ENCODE measurements at regions not wholly inside any gene's neighbourhood (a gene's known extent, or its start where the extent isn't known, plus 50 kb on each side); places are given as distances from the start of the nearest gene placed in this dataset.

DNA sequence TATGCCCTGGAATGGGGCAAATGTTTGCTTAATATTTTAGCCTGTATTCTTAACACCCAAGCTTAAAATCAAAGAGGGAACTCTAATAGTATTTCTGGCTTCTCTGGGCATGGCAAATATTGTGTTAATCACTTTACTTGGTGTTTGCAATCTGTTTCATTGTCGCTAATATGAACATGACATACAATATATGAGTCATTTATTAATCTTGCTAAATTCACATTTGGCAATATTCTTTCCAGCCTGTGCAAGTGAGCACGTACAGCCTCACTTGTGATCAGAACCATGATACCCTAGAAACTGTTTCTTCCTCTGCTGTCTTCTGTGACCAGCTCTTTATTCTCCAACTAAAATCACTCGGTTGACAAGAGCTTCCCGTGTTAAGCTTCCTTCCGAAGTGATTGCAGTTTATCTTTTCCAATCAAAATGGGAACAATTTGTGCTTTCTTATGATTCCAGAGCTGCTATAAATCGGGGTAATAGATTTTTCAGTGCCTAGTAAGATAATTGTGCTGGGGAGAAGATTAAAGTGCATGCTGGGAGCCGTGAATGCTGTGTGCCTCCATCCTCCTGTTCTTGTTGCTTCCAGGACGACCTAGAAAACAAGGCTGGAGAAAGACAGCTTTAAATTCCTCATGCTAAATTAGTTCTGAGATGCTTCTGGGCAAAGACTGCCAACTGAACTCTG, 153.0 kb upstream of the TMTC4 start:
- H2AFZ ChIP-seq (ENCODE audit: low read depth, low read length, poor library complexity, severe bottlenecking) = no peak overlapping the region
- no peaks in the 10 kb centered on the region for H3K9me2 ChIP-seq (ENCODE audit: insufficient read depth)
- ATAC-seq (no peak), DNase-seq (ENCODE audit: low read depth, low spot score) (no peak)
- intact Hi-C loops (cut with micrococcal nuclease) = loop anchor here (5.0 kb wide), 1 partner anchor 105 kb away; no protein-coding TSS in a partner anchor
- no peaks in the 10 kb centered on the region for H3K36me3 ChIP-seq (ENCODE audit: control insufficient read depth in 1 of 2, insufficient read depth in 2 of 2, low read length in 2 of 2)
- peaks cover 65% of the 10 kb centered on the region for H3K27me3 ChIP-seq (ENCODE audit: insufficient read depth, low read length)
- TF ChIP-seq, protein P1, sequence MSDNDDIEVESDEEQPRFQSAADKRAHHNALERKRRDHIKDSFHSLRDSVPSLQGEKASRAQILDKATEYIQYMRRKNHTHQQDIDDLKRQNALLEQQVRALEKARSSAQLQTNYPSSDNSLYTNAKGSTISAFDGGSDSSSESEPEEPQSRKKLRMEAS (IDR thresholded peaks at IDR 0.05) = no peak
- TF ChIP-seq ZNF274 (IDR thresholded peaks at IDR 0.05; ENCODE audit: low read depth, low read length) = no peak
- TF ChIP-seq, protein P2, sequence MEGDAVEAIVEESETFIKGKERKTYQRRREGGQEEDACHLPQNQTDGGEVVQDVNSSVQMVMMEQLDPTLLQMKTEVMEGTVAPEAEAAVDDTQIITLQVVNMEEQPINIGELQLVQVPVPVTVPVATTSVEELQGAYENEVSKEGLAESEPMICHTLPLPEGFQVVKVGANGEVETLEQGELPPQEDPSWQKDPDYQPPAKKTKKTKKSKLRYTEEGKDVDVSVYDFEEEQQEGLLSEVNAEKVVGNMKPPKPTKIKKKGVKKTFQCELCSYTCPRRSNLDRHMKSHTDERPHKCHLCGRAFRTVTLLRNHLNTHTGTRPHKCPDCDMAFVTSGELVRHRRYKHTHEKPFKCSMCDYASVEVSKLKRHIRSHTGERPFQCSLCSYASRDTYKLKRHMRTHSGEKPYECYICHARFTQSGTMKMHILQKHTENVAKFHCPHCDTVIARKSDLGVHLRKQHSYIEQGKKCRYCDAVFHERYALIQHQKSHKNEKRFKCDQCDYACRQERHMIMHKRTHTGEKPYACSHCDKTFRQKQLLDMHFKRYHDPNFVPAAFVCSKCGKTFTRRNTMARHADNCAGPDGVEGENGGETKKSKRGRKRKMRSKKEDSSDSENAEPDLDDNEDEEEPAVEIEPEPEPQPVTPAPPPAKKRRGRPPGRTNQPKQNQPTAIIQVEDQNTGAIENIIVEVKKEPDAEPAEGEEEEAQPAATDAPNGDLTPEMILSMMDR (IDR thresholded peaks at IDR 0.05 in 2 of 3, conservative IDR thresholded peaks at IDR 0.05 in 1 of 3; ENCODE audit: borderline replicate concordance in 1 of 3, insufficient read depth in 1 of 3, low read depth in 2 of 3, low read length in 2 of 3) = no peak
- TF ChIP-seq ZFX (IDR thresholded peaks at IDR 0.05) = no peak
- H3K9ac ChIP-seq (ENCODE audit: low read length) = no peak overlapping the region
- ChIA-PET POLR2A (no interaction called here), CTCF (no interaction called here), RAD21 (ENCODE audit: low non-redundant PET in 1 of 2, low total read pairs in 2 of 2, uncharacterized antibody in 2 of 2, unreplicated experiment in 2 of 2) (no interaction called here)
- no peaks in the 10 kb centered on the region for H3K9me3 ChIP-seq (ENCODE audit: control insufficient read depth in 1 of 2, insufficient read depth in 1 of 2, low read depth in 1 of 2, low read length in 2 of 2)
- H3K4me1 ChIP-seq (ENCODE audit: control insufficient read depth in 1 of 2, insufficient read depth in 2 of 2, low read length in 2 of 2) = no peaks in the 10 kb centered on the region
- no TSS peak for BruUV-seq (replicated peaks)
- no peak overlapping the region for H3K27ac ChIP-seq (ENCODE audit: low read depth, low read length)
- H3K79me2 ChIP-seq (ENCODE audit: insufficient read depth, low read length) = no peaks in the 10 kb centered on the region
- no peak overlapping the region for H3K4me2 ChIP-seq (ENCODE audit: low read length)
- H3K4me3 ChIP-seq (replicated peaks in 1 of 2; ENCODE audit: low read depth in 1 of 2, low read length in 2 of 2) = no peak overlapping the region
- H4K20me1 ChIP-seq (ENCODE audit: insufficient read depth) = no peaks in the 10 kb centered on the region

DNA sequence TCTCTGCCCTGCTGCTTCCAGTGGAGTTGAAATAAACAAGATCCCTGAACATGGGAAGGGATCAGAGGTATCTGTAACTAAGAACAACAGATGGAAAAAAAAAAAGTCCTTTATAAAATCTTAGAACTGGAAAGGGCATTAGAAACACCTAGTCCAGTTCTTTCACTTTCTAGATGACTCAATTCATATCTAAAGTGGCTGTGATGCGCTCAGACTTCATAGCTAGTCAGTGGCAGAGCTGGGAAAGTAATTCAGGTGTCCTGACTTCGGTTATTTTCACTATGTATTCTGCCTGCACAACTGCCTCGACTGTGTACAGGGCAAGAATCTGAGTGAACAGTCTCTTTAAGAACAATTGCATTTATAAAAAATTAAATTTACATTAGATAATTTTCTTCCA, 151.8 kb upstream of the TMTC4 start:
- Histone ChIP-seq H3K27ac (ENCODE audit: low read depth, low read length) (no peak overlapping the region), H3K27me3 (ENCODE audit: insufficient read depth, low read length) (peaks cover 77% of the 10 kb centered on the region), H3K79me2 (ENCODE audit: insufficient read depth, low read length) (no peaks in the 10 kb centered on the region), H3K4me2 (ENCODE audit: low read length) (no peak overlapping the region), H2AFZ (ENCODE audit: low read depth, low read length, poor library complexity, severe bottlenecking) (no peak overlapping the region), H3K4me1 (ENCODE audit: control insufficient read depth in 1 of 2, insufficient read depth in 2 of 2, low read length in 2 of 2) (no peaks in the 10 kb centered on the region), H3K9ac (ENCODE audit: low read length) (no peak overlapping the region), H3K4me3 (replicated peaks in 1 of 2; ENCODE audit: low read depth in 1 of 2, low read length in 2 of 2) (no peak overlapping the region), H3K36me3 (ENCODE audit: control insufficient read depth in 1 of 2, insufficient read depth in 2 of 2, low read length in 2 of 2) (no peaks in the 10 kb centered on the region), H3K9me2 (ENCODE audit: insufficient read depth) (no peaks in the 10 kb centered on the region), H4K20me1 (ENCODE audit: insufficient read depth) (no peaks in the 10 kb centered on the region), H3K9me3 (ENCODE audit: control insufficient read depth in 1 of 2, insufficient read depth in 1 of 2, low read depth in 1 of 2, low read length in 2 of 2) (no peaks in the 10 kb centered on the region)
- BruUV-seq (replicated peaks) = no TSS peak
- intact Hi-C loops (cut with micrococcal nuclease) = loop anchor here (5.0 kb wide), 1 partner anchor 104 kb away; no protein-coding TSS in a partner anchor
- ChIA-PET RAD21 (ENCODE audit: low non-redundant PET in 1 of 2, low total read pairs in 2 of 2, uncharacterized antibody in 2 of 2, unreplicated experiment in 2 of 2) (no interaction called here), CTCF (no interaction called here), POLR2A (no interaction called here)
- DNase-seq (ENCODE audit: low read depth, low spot score) (no peak), ATAC-seq (no peak)
- TF ChIP-seq EZH2 (IDR thresholded peaks at IDR 0.05) (0 out of 2 replicates have a peak, but pooled peaks have one; percentile 53), SIN3A (IDR thresholded peaks at IDR 0.05; ENCODE audit: low read depth) (no peak)

Data from HCT116 (cell line).